NOMO-1 treated with DMSO at 0.1 percent for 48 hours (cell line): ENCODE measurements at regions not wholly inside any gene's neighbourhood (a gene's known extent, or its start where the extent isn't known, plus 50 kb on each side); places are given as distances from the start of the nearest gene placed in this dataset.

Source experiments
- DNase-seq: peaks from one replicate; lab custom pipeline; 2025; ENCODE audit not compliant: unreplicated experiment; lab: John Stamatoyannopoulos, UW

GRCh38 chr4:40681600-40681999, 51.9 kb upstream of the RBM47 start:
- no peak for DNase-seq

- peak; percentile 82 for DNase-seq
These were observed 52.8 kb upstream of the RBM47 start for GRCh38 chr4:40682290-40683101.

- peak; percentile 91 for DNase-seq
These were observed 54.0 kb upstream of the RBM47 start for GRCh38 chr4:40683536-40684145.

GRCh38 chr4:40684404-40684803, 54.7 kb upstream of the RBM47 start:
- no peak for DNase-seq

- DNase-seq = no peak
These were observed 55.6 kb upstream of the RBM47 start for GRCh38 chr4:40685300-40685699.

GRCh38 chr4:40686081-40686913, 56.6 kb upstream of the RBM47 start:
- no peak for DNase-seq

- no peak for DNase-seq
These were observed 58.2 kb upstream of the RBM47 start for GRCh38 chr4:40687676-40688389.

GRCh38 chr4:40688446-40689095, 58.9 kb upstream of the RBM47 start:
- DNase-seq = no peak

GRCh38 chr4:40693946-40694345, 55.8 kb upstream of the NSUN7 start:
- no peak for DNase-seq

- peak; percentile 9 for DNase-seq
These were observed 52.3 kb upstream of the NSUN7 start for GRCh38 chr4:40697476-40697875.

GRCh38 chr4:40698733-40699132, 51.0 kb upstream of the NSUN7 start:
- DNase-seq = no peak

- no peak for DNase-seq
These were observed 50.1 kb upstream of the NSUN7 start for GRCh38 chr4:40699648-40700047.
